ENCODE measurements at regions not wholly inside any gene's neighbourhood (a gene's known extent, or its start where the extent isn't known, plus 50 kb on each side); places are given as distances from the start of the nearest gene placed in this dataset.

DNA sequence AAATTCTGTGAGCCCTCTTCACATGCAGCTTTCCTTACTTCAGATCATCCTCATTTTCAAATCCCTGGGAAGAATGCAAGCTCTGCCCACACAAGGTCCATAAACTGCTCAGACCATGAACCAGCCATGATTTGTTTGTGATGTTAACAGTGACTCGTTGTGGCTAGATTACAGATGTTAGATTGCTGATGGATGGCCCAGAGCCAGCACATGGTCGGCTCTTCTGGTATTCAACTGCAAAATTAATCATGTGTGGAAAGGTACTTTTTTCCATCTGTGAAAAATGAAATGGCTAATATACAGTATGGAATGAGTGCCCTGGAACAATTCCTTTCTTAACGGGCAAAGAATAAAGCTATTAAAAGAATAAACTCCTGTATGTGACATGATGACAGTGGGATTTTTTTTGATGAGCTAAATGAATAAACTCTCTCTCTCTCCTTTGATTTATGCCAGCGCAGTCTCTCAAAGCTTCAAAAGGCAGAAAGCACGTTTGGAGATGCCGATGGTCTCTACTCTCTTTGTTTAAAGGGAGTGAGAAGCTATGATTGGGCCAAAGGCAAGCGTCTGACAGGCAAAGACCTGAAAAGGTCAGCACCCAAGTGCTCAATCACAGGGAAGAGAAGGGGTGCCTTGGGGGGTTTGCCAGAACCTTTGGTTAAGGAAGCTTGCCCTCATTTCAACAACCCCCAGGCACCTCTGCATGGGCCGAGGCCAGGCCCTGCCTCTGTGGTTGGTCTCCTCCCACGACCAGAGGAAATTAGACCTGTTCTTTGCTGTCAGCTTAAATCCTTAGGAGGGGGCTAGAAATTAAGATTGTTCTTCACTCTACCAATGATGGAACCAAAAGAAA, 444.0 kb upstream of the NFE2L3 start:
- Histone ChIP-seq H3K27ac (no peak overlapping the region), H3K4me3 (replicated peaks in 1 of 3) (no peak overlapping the region), H3K36me3 (no peaks in the 10 kb centered on the region), H3K9me3 (no peaks in the 10 kb centered on the region), H3K27me3 (no peaks in the 10 kb centered on the region), H3K4me1 (no peaks in the 10 kb centered on the region)
- no peak for DNase-seq
- no peak for TF ChIP-seq POLR2A (IDR thresholded peaks at IDR 0.05)
- no peak for TF ChIP-seq CTCF (IDR thresholded peaks at IDR 0.05)
- WGBS, 2 donors: 57 to 62% methylated on average over 9 of the region's 9 CpGs
- intact Hi-C loops (cut with DNase I): no loop called here

DNA sequence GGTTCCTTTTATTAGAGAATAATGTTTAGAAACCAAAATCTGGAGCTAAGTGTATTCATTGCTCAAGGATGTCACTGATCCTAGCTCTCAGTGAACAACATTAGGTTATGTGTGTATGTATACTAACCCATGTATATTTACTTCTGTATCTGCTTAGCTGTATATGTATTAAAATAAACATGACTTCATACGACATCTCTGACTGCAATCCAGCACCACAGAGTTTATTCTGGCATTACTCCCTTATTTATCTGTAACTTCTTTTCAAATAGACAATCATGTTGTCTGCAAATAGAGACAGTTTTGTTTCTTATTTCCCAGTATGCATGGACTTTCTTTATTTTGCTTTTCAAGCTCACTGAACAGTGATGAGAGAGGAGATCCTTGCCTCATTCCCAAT, 441.0 kb upstream of the NFE2L3 start:
- no peaks in the 10 kb centered on the region for H3K27me3 ChIP-seq
- H3K9me3 ChIP-seq: no peaks in the 10 kb centered on the region
- H3K36me3 ChIP-seq: no peaks in the 10 kb centered on the region
- H3K4me3 ChIP-seq (replicated peaks in 1 of 3): no peak overlapping the region
- DNase-seq: no peak
- no peak for TF ChIP-seq CTCF (IDR thresholded peaks at IDR 0.05)
- no peak for TF ChIP-seq POLR2A (IDR thresholded peaks at IDR 0.05)
- intact Hi-C loops (cut with DNase I): no loop called here
- no peak overlapping the region for H3K27ac ChIP-seq
- H3K4me1 ChIP-seq: no peaks in the 10 kb centered on the region
- 68 to 85% methylated on average over 1 of the region's 1 CpG for WGBS, 2 donors

DNA sequence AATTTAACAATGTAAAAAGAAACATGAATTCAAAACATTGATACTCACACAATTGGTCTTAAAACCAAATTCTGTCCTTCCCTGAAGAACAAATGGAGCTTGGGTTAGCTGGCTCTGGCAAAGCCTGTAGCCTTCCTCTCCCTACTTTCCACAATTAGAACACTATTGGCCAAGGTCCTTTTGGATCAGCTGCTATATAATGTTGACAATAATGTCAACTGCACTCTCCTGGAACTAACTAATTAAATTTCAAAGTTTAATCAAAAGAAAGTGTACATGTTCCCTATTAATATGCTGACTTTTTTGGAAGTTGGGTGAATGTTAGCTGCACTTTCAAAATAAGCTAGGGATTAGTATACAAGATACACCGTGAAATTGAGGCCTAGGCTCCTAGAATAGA, 440.1 kb upstream of the NFE2L3 start:
- H3K4me1 ChIP-seq: no peaks in the 10 kb centered on the region
- 79 to 88% methylated on average over 1 of the region's 1 CpG for WGBS, 2 donors

GRCh38 chr7:25712500-25712899, 439.5 kb upstream of the NFE2L3 start:
- H3K27ac ChIP-seq: no peak overlapping the region
- 71 to 74% methylated on average over 1 of the region's 1 CpG for WGBS, 2 donors
- no peaks in the 10 kb centered on the region for H3K4me1 ChIP-seq
- no peak for DNase-seq
- H3K9me3 ChIP-seq: no peaks in the 10 kb centered on the region
- TF ChIP-seq CTCF (IDR thresholded peaks at IDR 0.05): no peak
- no peak for TF ChIP-seq POLR2A (IDR thresholded peaks at IDR 0.05)
- H3K36me3 ChIP-seq: no peaks in the 10 kb centered on the region
- H3K4me3 ChIP-seq (replicated peaks in 1 of 3): no peak overlapping the region
- intact Hi-C loops (cut with DNase I): no loop called here
- no peaks in the 10 kb centered on the region for H3K27me3 ChIP-seq

More for the DNA sequence above, 440.1 kb upstream of the NFE2L3 start:
- intact Hi-C loops (cut with DNase I): no loop called here
- no peak overlapping the region for H3K4me3 ChIP-seq (replicated peaks in 1 of 3)
- no peaks in the 10 kb centered on the region for H3K36me3 ChIP-seq
- H3K9me3 ChIP-seq: no peaks in the 10 kb centered on the region
- no peak for TF ChIP-seq CTCF (IDR thresholded peaks at IDR 0.05)
- TF ChIP-seq POLR2A (IDR thresholded peaks at IDR 0.05): no peak
- no peak overlapping the region for H3K27ac ChIP-seq
- DNase-seq: no peak
- no peaks in the 10 kb centered on the region for H3K27me3 ChIP-seq

DNA sequence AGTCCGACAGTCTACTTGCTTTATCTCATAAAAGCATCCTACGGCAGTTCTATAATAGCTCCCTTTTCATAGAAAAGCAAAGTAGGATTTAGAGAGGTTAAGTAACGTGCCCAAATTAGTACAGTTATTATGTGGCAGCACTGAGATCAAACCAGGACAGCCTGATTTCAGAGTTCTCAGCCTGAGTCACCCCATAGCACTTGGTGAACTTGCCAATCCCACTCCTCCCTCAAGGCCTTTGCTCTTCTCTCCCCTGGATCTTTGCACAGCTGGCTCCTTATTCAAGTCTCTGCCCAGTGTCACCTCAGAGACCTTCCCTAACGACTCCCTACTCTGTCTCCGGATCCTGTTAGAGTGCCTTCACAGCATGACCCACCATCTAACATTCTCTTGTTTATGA, 438.0 kb upstream of the NFE2L3 start:
- TF ChIP-seq CTCF (IDR thresholded peaks at IDR 0.05): no peak
- no peak overlapping the region for H3K4me3 ChIP-seq (replicated peaks in 1 of 3)
- H3K27ac ChIP-seq: no peak overlapping the region
- 83 to 88% methylated on average over 5 of the region's 5 CpGs for WGBS, 2 donors
- H3K36me3 ChIP-seq: no peaks in the 10 kb centered on the region
- H3K4me1 ChIP-seq: no peaks in the 10 kb centered on the region
- H3K27me3 ChIP-seq: no peaks in the 10 kb centered on the region
- intact Hi-C loops (cut with DNase I): no loop called here
- DNase-seq: no peak
- no peaks in the 10 kb centered on the region for H3K9me3 ChIP-seq
